K562 (cell line): ENCODE measurements at regions not wholly inside any gene's neighbourhood (a gene's known extent, or its start where the extent isn't known, plus 50 kb on each side); places are given as distances from the start of the nearest gene placed in this dataset.

Experiments
- ATAC-seq: fragments of 200-7000 bp; cut with Tn5 transposase; 3 replicates; pipeline ENCODE4 v1.9.1; 2020; ENCODE audit warnings: moderate library complexity
- BruUV-seq: library from RNA; stranded (reverse); fragments of 400-500 nt; replicated peaks from 2 replicates; lab custom pipeline; 2021; lab: Mats Ljungman, UMichigan
- CTCF ChIA-PET: fragments of 300-600 bp; formaldehyde crosslinking; extraction: SDS; loops from one replicate; lab custom pipeline; 2021; ENCODE audit warnings: low intra/inter-chr PET ratio; lab: Yijun Ruan, JAX
- POLR2A ChIA-PET: fragments of 300-600, 350-650 bp; sonication (Branson Sonifier 250); formaldehyde crosslinking; extraction: SDS; loops from one replicate; lab custom pipeline; 2021; ENCODE audit warnings: antibody characterized with exemption, inconsistent platforms; lab: Yijun Ruan, JAX
- DNase-seq, 4 experiments: peaks; one replicate each; pipeline versions ENCODE4 v3.0.0 to v3.0.0-alpha.2; 2011 to 2018; ENCODE audit warnings: low spot score in 3 of 4, mixed read lengths in 3 of 4; ENCODE audit errors: extremely low read depth in 1 of 4
- FAIRE-seq: peaks from 2 replicates; lab custom pipeline; 2011; peaks lifted over from hg19 to GRCh38; lab: Jason Lieb, UNC
- H2AFZ ChIP-seq: 2 replicates; pipeline ENCODE4 v1.6.0; 2011; ENCODE audit warnings: low read depth, low read length, control low read depth, inconsistent platforms
- H3K27ac ChIP-seq: fragments of 200-600 bp; 3 replicates; pipeline ENCODE4 v1.8.0; 2011; ENCODE audit warnings: low read depth, mild to moderate bottlenecking, control low read depth, inconsistent platforms, low read length, moderate library complexity, mixed read lengths; ENCODE audit errors: extremely low read depth
- H3K27me3 ChIP-seq, 2 experiments: fragments of 300-600 bp in 1 of 2; 2 replicates in 1 of 2; 3 replicates in 1 of 2; pipeline versions ENCODE4 v1.6.0 to v1.8.0; 2011; ENCODE audit warnings: inconsistent platforms in 2 of 2, low read length in 2 of 2, mild to moderate bottlenecking in 1 of 2, mixed read lengths in 1 of 2, moderate library complexity in 1 of 2; ENCODE audit not compliant: control insufficient read depth in 2 of 2, insufficient read depth in 2 of 2
- H3K36me3 ChIP-seq: fragments of 300-600 bp; 3 replicates; pipeline ENCODE4 v1.8.0; 2011; ENCODE audit warnings: mild to moderate bottlenecking, low read length, inconsistent platforms; ENCODE audit not compliant: control insufficient read depth, insufficient read depth
- H3K4me1 ChIP-seq, 2 experiments: fragments of 200-600 bp in 1 of 2; replicated peaks in 1 of 2; 2 replicates in 1 of 2; 3 replicates in 1 of 2; pipeline versions ENCODE4 v1.5.1 to v1.8.0; 2011; ENCODE audit warnings: inconsistent platforms in 2 of 2, low read length in 2 of 2, mild to moderate bottlenecking in 1 of 2, mixed read lengths in 1 of 2, moderate library complexity in 1 of 2; ENCODE audit not compliant: control insufficient read depth in 2 of 2, insufficient read depth in 2 of 2
- H3K4me2 ChIP-seq: 2 replicates; pipeline ENCODE4 v1.6.1; 2011; ENCODE audit warnings: low read length, control low read depth, inconsistent platforms, mixed read lengths; ENCODE audit not compliant: insufficient read depth
- H3K4me3 ChIP-seq: fragments of 200-600 bp; sonication (generic), shearing (Covaris generic); 2 replicates; pipeline ENCODE4 v1.5.1; 2016; ENCODE audit warnings: control low read depth, inconsistent platforms
- H3K79me2 ChIP-seq: fragments of 200-600 bp; 3 replicates; pipeline ENCODE4 v1.8.0; 2011; ENCODE audit warnings: low read length, inconsistent platforms; ENCODE audit not compliant: control insufficient read depth, insufficient read depth
- H3K9ac ChIP-seq, 2 experiments: 2 replicates each; pipeline versions ENCODE4 v1.6.0 to v1.6.1; 2011; ENCODE audit warnings: low read depth in 2 of 2, low read length in 2 of 2, control low read depth in 1 of 2, inconsistent platforms in 1 of 2, mild to moderate bottlenecking in 1 of 2, mixed read lengths in 1 of 2; ENCODE audit not compliant: insufficient read depth in 1 of 2
- H3K9me1 ChIP-seq: one replicate; pipeline ENCODE4 v1.6.0; 2011; ENCODE audit warnings: inconsistent platforms, mild to moderate bottlenecking, low read length, moderate library complexity; ENCODE audit not compliant: control insufficient read depth, insufficient read depth
- H3K9me3 ChIP-seq: replicated peaks from 2 replicates; pipeline ENCODE4 v1.5.1; 2011; ENCODE audit warnings: low read depth, low read length, inconsistent platforms; ENCODE audit not compliant: control insufficient read depth, insufficient read depth
- H4K20me1 ChIP-seq: replicated peaks from 2 replicates; pipeline ENCODE4 v1.6.1; 2011; ENCODE audit warnings: low read length, inconsistent platforms, mixed read lengths; ENCODE audit not compliant: control insufficient read depth, insufficient read depth
- FOS ChIP-seq: IDR thresholded peaks from 3 replicates; pipeline ENCODE4 v1.6.1; 2011; ENCODE audit not compliant: insufficient read length; ENCODE audit errors: extremely low read depth
- NFYB ChIP-seq: IDR thresholded peaks from 2 replicates; pipeline ENCODE4 v1.6.1; 2011; ENCODE audit warnings: mild to moderate bottlenecking, moderate library complexity; ENCODE audit not compliant: insufficient read length; ENCODE audit errors: extremely low read depth
- RFX7 ChIP-seq: fragments of 250-450 bp; sonication (Bioruptor Pico); IDR thresholded peaks from 2 replicates; pipeline ENCODE4 v1.5.1; 2021; ENCODE audit warnings: mild to moderate bottlenecking
- ZNF311 ChIP-seq: fragments of 250-450 bp; sonication (Bioruptor Pico); IDR thresholded peaks from 2 replicates; pipeline ENCODE4 v1.4.0; 2020; ENCODE audit warnings: mild to moderate bottlenecking, moderate library complexity
- ZNF668 ChIP-seq: fragments of 250-450 bp; sonication (Bioruptor Pico); IDR thresholded peaks from 2 replicates; pipeline ENCODE4 v1.8.0; 2022; ENCODE audit warnings: mild to moderate bottlenecking, inconsistent platforms
- WGBS: fragments of 100-300 bp; shearing (Covaris generic); methylation state at CpG from one replicate; pipeline ENCODE4 v1.1.6; 2016; ENCODE audit warnings: low coverage, mixed read lengths; ENCODE audit not compliant: insufficient coverage; ENCODE audit errors: missing lambda C conversion rate; 5-methylcytosine and 5-hydroxymethylcytosine counted together
- in situ Hi-C: fragments of 300-500 bp; cut with MboI; formaldehyde crosslinking; loops from 4 replicates; pipeline ENCODE4 v1.15.0; 2018; ENCODE audit warnings: inconsistent platforms, mixed read lengths
- intact Hi-C: fragments of 100-400 bp; cut with micrococcal nuclease; formaldehyde crosslinking; loops from 2 replicates; pipeline ENCODE4 v1.14.2; 2022
- TF ChIP-seq, protein P1 (sequence below): sonication (generic); formaldehyde crosslinking; IDR thresholded peaks from 2 replicates; pipeline ENCODE4 v1.8.0; 2022; ENCODE audit warnings: mild to moderate bottlenecking, missing genetic modification reagents
- TF ChIP-seq, protein P2 (sequence below): fragments of 200-800 bp; sonication (Bioruptor generic); IDR thresholded peaks from 2 replicates; pipeline ENCODE4 v1.6.1; 2017; ENCODE audit warnings: missing genetic modification characterization, missing compliant biosample characterization

DNA sequence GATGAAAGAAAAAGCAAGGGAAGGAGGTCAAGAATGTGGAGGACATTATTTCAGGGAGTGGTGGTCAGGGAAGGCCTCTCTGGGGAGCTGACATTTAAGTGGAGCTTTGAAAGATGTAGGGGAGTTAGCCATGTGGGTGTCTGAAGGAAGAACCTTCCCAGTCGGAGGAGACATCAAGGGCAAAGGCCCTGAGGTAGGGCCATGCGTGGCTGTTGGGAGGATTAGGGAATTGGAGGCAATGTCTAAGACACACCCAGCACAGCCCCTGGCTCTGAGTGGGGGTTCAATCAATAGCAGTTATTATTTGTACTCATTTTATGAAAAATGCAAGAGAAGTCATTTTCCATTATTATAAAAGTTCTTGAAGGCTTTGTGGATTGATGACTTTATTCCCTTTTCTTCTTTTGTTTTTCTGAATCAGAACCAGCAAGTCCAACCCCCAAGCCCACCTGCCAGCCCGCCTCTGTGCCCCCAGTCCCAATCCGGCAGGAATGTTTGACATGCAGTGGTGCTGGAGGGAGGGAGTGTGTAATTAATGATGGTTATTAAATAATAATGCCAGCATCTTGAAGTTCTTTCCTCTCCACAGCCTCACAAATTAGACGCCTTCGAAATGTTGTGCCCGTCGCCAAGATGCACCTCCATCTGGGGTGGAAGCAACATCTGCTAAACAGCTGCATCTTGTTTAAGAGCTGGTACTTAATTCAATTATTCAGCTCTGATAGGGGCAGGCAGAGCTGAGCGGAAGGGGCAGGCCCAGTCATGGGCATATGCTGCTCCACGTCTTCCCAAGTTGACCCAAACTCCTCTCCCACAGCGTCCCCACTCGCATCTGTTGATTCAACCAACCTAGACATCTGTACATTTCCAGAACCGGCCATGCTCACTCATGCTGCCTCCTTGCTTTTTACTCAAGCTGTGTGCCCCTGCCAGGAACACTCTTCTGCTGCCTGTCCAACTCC lies 81.3 kb upstream of the SIRPA start (continued):
- TF ChIP-seq, protein P1, sequence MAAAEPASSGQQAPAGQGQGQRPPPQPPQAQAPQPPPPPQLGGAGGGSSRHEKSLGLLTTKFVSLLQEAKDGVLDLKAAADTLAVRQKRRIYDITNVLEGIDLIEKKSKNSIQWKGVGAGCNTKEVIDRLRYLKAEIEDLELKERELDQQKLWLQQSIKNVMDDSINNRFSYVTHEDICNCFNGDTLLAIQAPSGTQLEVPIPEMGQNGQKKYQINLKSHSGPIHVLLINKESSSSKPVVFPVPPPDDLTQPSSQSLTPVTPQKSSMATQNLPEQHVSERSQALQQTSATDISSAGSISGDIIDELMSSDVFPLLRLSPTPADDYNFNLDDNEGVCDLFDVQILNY (CRISPR knock-in tag) = no peak
- TF ChIP-seq ZNF311 (CRISPR knock-in tag) = no peak
- TF ChIP-seq RFX7 (CRISPR knock-in tag) = no peak
- TF ChIP-seq FOS = no peak
- TF ChIP-seq NFYB = no peak
- TF ChIP-seq, all 486 proteins: peak for 0

DNA sequence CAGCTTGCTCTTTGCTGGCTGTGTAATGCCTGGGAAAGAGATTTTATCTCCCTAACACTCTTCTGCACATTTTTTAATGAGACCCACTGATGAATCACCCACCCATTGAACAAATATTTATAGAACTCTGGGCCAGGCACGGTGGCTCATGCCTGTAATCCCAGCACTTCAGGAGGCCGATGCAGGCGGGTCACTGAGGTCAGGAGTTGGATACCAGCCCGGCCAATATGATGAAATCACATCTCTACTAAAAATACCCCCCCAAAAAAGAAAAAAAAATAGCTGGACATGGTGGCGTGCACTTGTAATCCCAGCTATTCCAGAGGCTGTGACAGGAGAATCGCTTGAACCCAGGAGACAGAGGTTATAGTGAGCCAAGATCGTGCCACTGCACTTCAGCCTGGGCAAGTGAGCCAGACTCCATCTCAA lies 82.1 kb upstream of the SIRPA start:
- H3K9me1 ChIP-seq = no peaks in the 10 kb centered on the region
- ChIA-PET CTCF (no interaction called here), POLR2A (no interaction called here)
- FAIRE-seq (no peak), ATAC-seq (no peak)
- H3K27me3 ChIP-seq = 0 out of 5 replicates have a peak, but pooled peaks cover 0 to 6% of the 10 kb centered on the region in 2 experiments
- WGBS = 0% methylated on average over 4 of the region's 7 CpGs
- in situ Hi-C loops = no loop called here
- no peaks in the 10 kb centered on the region for H3K9me3 ChIP-seq
- intact Hi-C loops = no loop called here
- H3K4me1 ChIP-seq = no peaks in the 10 kb centered on the region
- no peaks in the 10 kb centered on the region for H4K20me1 ChIP-seq
- no peak overlapping the region for H3K4me3 ChIP-seq
- no peaks in the 10 kb centered on the region for H3K36me3 ChIP-seq
- no peak overlapping the region for H3K9ac ChIP-seq
- BruUV-seq = no TSS peak
- TF ChIP-seq ZNF668 = no peak
- TF ChIP-seq, protein P2, sequence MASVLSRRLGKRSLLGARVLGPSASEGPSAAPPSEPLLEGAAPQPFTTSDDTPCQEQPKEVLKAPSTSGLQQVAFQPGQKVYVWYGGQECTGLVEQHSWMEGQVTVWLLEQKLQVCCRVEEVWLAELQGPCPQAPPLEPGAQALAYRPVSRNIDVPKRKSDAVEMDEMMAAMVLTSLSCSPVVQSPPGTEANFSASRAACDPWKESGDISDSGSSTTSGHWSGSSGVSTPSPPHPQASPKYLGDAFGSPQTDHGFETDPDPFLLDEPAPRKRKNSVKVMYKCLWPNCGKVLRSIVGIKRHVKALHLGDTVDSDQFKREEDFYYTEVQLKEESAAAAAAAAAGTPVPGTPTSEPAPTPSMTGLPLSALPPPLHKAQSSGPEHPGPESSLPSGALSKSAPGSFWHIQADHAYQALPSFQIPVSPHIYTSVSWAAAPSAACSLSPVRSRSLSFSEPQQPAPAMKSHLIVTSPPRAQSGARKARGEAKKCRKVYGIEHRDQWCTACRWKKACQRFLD (CRISPR knock-in tag) = no peak
- TF ChIP-seq, all 486 proteins: peak for 0
- Histone ChIP-seq H3K27ac (no peak overlapping the region), H3K4me2 (no peak overlapping the region), H2AFZ (no peak overlapping the region), H3K79me2 (no peaks in the 10 kb centered on the region)
- no peak for DNase-seq
